AML-193 (cell line): ENCODE measurements at regions not wholly inside any gene's neighbourhood (a gene's known extent, or its start where the extent isn't known, plus 50 kb on each side); places are given as distances from the start of the nearest gene placed in this dataset.

ENCODE experiments used
- DNase-seq, 2 experiments: peaks; one replicate each; lab custom pipeline; 2025; lab: John Stamatoyannopoulos, UW

DNA sequence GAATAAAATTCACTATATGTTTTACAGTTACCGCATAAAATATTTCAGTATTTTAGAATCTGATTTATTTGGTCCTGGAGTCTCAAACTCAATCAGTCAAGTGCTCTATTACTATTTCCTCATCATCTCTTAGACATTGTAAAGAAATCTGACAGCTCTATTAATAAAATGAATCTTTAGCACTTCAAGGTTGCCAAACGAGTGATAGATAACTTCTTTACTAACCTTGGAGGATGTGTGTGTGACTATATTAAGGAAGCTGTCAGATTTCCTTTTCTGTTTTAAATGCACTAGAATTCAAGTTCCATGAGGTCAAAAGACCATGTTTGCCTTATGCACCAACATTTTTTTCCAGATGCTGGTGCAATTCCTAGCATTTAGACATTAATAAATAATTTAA lies 389.8 kb upstream of the AZI2 start:
- no peak for DNase-seq

DNA sequence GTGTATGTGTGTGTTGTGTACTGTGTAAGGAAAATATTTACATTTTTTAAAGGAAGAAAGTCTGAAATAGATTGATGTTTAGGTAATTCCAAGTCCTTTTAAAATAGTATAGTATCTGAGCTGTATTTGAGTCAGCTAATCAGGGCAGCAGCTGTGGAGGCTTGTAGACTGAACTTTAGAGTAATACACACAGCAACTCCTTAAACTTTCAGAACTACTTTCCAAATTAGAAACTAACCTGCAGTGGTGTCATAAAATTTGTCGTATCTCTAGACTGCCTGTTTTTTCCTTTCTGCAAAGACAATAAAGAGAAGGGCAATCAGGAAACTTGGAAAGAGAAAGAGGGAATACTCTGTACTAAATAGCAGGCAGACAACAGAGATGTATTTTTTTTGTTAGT lies 391.0 kb upstream of the AZI2 start:
- no peak for DNase-seq

DNA sequence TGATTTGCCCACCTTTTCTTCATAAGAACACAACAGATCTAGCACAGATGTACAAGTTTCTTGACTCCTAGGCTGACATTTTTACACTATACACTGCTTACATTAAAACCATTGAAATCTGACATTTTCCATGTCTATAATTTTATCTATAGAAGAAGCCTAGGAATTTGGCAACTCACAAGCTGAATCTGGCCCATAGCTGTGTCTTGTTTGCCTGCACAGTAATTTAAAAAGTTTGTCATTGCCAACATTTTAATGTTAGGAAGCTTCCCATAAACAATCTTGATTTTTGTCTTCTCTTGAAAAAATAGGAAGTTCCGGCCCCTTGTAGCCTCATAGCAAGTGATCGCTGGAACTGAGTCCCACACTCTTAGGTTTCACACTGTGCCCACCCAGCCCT lies 394.6 kb upstream of the AZI2 start:
- no peak for DNase-seq

DNA sequence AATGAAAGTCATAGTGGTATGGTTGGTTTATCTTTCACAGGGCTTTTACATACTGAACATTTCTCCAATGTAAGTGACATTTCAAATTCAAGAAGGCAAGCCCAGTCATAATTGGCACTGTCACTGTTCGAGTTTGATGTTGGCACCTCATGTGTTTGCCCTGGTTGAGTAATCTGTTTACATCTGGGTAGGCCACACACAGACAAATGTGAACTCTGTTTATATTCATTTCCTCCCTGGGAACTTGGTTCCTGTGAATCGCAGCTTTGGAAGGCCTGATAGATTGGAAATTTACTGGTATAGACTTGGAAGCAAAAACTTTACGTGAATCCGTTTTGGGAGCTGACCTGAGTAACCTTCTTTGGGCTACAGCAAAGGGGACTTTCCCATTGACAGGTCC lies 395.2 kb upstream of the AZI2 start:
- DNase-seq, result no peak

DNA sequence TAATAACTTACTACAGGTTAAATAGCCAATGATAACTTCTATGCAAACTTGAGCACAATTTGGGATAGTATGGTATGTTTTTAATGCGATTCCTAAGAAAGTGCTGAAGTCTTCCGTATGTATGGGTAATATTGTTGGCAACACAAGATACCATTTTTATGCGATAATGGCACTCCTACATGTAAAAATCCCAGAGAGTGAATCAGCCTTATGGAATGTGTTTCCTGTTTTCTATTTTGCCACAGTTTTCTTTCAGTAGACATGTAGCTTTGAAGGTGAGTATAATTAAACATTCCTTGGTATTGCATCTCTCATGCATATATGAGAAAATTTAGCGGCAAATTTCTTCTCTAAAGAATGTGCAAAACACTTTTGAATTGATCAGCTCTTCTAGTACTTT lies 396.8 kb upstream of the AZI2 start:
- no peak for DNase-seq

DNA sequence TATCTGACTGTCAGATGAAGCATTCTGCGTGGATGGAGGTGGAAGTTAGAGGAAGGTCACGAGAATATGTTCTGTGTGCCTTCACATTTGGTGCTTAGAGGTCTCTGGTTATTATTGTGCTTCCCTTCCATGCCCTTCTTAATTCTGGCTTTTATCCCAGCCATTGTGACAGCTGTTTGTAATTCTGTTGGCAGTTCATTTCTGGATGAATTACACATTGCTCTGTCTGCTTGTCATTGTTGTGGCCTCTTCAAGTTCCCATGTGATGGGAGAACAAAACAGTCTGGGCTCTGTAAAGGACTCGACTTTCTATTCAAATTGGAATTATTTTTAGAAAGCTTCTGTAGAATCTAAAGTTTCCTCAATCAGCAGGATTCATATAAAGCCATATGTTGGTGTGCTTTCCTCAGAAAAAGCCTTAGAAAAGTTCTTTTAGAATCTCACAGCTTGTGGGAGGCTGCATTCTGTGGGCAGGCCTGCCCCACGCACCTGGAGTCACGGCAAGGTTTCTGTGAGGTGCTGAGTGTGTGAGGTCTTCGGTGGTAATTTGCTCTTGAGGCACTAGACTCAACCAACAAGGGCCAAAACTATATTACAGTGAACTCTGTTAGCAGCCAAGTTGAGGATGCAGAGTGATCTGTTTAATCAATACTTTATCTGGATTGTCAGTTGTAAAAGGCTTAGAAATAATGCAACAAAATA lies 397.4 kb upstream of the AZI2 start:
- no peak for DNase-seq

DNA sequence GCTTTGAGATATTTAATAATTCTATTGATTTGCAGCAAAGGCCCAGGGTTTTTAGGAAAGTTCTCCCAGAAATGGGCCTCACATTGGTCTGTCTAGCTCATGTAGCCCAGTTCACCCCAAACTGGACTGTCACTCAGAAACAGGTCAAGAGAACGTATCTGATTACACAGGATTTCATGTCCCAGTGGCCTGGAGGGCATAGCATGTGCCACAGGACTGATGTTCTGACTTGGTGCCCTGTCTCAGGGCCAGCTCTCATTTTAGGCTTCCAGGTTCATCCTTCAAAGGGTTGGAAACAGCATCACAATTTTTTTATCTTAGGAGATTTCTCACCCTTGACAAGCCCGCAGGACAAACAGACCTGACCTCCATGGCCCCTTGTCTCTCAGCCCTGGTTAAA lies 398.4 kb upstream of the AZI2 start:
- DNase-seq, result no peak

DNA sequence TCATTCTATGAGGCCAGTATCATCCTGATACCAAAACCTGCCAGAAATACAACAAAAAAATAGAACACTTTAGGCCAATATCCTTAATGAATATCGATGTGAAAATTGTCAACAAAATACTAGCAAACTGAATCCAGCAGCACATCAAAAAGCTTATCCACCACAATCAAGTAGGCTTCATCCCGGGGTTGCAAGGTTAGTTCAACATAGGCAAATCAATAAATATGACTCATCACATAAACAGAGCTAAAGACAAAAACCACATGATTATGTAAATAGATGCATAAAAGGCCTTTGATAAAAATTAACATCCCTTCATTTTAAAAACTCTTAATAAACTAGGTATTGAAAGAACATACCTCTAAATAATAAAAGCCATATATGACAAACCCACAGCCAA lies 403.2 kb upstream of the AZI2 start:
- DNase-seq, result no peak

DNA sequence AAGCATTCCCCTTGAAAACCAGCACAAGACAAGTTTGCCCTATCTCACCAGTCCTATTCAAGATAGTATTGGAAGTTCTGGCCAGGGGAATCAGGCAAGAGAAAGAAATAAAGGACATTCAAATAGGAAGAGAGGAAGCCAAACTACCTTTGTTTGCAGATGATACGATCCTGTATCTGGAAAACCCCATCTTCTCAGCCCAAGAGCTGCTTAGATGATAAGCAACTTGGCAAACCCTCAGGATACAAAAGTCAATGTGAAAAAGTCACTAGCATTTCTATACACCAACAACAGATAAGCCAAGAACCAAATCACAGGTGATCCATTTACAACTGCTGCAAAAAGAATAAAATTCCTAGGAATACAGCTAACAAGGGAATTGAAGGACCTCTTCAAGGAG lies 403.7 kb upstream of the AZI2 start:
- DNase-seq, result no peak

DNA sequence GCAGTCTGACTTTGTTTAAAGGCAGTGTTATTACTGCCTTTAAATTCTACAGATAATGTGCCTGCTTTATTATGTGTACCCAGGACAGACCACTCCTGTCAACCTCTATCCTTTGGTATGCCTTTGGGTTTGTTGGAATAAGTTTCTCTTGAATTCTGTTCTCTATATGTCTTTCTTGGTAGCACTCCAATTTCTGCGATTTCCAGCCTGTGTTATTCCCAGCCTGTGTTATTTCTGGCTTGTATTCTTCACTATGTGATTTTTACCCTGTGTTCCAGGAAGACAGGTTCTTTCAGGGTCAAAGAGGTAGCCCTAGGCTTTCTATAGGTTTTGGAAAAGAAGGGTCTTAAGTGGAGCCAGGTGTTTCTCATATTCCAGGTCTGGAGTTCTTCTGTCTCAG lies 407.4 kb upstream of the AZI2 start:
- no peak for DNase-seq

DNA sequence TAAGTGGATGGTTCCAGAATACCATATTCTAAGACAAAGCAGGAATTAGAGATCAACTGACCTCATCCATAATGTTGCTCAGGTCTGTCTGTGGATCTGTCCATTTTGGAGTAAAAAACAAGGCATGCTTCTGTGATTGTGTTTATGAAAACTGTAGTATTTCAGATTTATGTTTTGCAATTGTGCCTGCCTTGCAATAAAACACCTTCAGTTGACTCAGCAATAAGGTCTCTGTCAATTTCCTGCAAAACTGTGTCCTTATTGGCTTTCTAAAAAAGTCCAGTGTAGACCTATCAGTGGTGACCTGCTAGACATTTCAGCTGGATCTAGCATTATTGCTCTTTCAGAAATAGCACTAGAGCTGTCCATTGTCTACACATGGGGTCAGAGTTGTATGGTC lies 409.5 kb upstream of the AZI2 start:
- no peak for DNase-seq

DNA sequence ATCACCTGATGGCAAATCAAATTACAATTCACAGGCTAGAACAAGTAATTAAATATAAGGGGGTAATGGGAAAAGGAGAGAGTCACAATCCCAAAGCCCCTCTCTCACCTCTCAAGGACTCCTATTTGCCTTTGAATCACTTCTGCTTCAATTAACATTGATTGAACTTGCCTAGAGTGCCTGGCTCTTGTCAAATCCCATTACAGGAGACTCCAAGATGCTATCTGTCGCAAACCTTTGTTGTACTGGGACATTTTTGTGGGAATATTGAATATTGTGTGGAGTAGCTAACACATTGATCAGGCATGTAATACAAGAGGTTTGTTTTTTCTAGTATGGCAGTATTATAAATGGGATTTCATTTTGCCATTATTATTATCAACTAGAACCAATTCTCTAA lies 412.8 kb upstream of the AZI2 start:
- DNase-seq, result no peak

DNA sequence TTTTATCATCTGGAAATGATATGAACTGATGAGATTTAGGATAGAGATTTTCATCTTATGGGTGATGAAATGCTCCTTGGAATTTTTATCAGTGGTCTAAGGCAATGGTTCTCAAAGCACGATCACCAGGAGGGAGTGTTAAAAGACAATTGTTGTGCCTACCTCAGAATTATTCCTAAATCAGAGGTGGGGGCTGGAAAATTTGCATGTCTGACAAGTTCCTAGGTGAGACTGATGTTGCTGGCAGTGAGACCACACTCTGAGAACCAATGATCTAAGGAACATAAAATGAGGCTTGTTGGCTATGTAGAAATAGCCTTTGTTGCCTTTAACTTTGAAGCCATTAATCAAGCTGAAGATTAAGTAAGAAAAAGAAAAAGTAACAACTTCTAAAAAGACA lies 416.6 kb upstream of the AZI2 start:
- no peak for DNase-seq

DNA sequence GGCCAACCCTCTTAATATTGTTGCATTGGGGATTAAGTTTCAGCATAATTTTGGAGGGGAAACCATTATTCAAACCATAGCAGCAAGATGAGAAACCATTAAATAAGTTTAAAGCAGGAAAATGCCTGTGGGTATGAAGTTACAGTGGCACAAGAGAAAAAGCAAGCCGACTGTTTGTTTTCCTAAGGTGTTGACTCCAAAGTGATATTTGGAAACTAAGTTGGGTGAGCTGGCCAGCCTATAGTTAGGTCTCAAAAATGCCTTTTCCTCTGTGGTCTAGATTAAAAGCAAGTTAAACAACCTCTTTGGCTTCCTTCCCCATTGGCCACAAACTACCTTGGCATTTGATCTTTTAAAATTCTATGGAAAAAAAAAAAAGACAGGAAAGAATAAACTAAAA lies 419.8 kb upstream of the AZI2 start:
- DNase-seq, result no peak

DNA sequence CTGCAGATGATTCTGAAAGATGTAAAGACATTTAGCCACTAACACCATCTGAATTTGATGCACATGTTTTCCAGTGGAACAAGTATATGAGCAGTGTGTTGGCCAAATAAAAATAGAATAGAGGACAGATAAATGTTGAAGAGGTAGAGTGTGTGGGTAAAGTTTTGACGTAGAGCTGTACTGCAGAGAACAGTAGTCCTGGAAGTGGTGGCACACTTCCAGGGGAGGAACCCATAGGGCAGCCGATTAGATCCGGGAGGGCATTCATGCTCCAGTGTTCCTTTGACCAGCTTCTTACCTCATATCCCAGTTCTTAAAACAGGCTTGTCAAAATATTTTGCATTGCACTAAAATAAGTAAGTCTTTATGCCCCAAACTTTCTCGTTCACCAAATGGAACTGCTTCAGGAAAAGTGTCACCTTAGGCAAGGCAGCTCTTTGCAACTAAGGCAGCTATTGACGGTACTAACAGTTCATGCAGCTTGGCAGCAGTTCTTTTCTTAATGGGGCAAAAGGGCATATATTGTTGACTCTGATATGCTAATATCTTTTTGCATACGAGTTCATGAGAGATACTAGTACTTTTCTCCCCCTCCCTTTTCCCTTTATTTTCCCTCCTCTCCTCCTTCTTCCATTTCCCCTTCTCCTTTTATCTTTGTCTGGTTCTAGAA lies 429.3 kb upstream of the AZI2 start:
- no peak for DNase-seq

DNA sequence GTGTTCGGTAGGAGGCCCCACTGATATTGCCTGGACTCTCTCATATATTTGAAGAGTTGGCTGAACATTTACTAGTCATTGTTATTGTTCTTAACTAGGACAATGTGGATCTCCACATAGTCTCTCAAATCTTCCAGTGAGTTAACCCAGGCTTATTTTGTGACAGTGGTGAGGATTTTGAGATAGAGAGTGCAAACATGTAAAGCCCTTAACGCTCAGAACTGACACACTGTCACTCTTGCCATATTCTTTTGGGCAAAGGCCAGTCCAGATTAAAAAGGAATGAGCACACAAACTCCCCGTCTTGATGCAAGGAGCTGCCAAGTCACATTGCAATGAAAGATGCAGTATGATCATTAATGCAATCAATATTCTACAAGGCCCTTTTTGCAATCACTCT lies 431.9 kb upstream of the AZI2 start:
- no peak for DNase-seq

DNA sequence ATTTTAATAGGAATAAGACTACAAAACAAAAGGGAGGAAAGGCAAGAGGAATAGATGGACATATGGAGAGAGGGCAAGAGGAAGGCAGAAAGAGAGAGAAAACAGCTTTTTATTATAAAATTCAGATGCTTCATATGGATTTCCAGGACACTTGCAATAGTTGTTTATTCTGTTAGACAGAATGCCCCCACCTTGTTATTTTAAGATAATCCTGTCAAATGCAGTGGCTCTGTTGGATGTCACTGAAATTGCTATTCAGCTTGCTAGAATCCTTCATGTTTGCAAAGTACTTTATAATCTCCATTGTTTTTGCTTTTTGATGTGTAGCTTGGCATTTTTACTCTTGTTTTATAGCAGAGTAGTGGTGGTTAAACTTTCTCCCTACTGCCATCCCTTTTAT lies 432.4 kb upstream of the AZI2 start:
- no peak for DNase-seq

DNA sequence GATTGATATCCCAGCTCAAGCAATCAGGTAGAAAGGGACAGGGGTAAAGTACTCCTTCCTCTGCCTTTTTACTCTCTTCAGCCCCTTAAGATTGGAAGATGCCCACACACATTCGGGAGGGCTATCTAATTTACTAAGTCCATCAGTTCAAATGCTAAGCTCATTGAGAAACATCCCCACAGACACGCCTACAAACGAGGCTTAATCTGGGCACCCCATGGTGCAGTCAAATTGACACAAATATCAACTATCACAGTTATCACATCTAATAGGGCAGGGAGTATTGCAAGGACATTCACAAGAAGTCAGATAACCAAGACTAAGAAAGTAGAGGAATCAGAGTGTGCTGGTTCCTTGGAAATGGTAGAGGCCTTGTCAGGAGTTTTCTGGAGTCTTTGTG lies 437.8 kb upstream of the AZI2 start:
- no peak for DNase-seq

DNA sequence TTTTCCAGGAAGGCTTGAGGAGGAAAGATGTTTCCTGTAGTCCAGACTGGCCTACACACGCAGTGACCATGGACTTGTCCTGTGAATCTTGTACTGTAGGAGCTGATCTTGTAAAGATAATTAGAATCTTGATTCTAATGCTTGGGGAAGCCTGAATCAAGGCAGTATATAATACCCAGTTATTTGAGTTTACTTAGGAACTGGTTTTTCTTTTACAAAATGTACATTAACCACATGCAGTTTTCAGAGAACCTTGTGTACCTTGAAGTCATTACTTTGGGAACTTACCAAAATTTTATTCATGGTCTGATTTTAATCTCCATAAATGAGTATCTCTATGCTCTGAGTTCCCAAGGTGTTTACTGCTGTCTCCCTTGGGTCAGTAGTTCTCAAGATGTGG lies 439.9 kb upstream of the AZI2 start:
- no peak for DNase-seq

DNA sequence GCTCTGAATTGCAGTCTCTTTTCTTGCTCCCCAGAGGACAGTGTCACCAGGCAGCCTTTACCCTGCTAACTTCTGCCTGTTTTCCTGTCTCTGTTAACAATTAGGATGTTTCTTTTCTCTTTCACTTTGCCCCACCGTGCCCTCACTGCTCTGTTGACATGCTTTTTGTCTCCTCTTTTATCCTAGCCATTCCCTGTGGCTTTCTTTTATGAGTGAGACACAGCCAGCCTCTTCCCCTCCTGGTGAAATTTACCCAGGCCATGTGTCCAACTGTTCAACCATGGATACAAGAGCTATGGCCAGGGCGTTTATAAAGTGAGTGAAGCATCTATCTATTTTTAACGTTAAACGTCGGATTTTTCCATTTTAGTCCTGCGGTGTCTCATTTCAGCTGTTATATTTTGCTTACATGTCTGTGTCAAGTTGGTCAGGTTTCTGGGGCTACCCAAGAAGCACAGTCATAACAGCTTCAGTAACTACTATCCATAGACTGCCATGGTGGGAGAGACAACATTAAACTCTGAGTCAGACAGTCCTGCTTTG lies 443.2 kb upstream of the AZI2 start:
- DNase-seq, result no peak

DNA sequence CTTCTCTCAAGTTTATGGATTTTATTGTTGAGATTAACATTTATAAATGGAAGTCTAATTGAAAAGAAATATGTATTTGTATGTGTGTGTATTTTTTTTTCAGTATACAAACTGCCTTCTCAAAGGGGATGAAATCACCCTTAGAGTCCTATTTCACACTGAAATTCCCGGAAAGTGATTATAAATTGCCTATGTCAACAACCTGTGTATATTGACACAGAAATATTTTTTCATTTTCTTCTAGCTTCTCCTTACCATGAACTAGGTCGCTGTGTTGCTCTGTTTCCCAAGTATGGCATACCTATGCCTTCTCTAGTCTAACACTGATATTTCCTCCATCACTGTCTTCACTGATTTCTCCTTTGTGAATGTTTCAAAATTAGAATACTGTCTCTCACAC lies 444.0 kb upstream of the AZI2 start:
- no peak for DNase-seq

DNA sequence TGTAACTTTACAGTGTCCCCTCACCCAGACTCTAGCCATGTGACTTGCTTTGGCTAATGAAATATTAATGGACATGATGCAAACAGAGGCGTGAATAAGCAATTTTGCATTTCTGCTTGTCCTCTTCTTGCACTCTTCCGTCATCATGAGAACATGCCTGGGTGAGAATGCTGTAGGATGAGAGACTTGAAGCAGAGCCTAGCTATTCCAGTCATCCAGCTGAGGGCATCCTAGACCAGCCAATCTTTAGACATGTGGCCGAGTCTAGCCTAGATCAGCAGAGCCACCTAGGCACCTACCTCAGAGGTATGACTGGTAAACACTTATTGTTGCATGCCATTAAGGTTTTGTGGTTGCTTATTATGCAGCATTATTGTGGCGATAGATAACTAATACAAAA lies 450.5 kb upstream of the AZI2 start:
- DNase-seq, result no peak

DNA sequence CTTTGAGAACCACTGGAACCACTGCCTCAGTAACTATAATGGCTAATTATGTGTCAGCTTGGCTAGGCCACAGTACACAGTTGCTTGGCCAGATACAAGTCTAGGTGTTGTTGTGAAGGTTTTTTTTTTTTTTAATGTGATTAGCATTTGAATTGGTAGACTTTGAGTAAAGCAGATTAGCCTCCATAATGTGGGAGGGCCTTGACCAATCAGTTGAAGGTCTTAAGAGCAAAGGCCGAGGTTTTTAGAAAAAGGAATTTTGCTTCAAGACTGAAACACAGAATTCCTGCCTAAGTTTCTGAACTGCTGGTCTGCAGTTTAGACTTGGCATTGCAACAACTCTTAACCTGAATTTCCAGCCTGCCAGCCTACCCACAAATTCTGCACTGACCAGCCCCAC lies 451.6 kb upstream of the AZI2 start:
- DNase-seq, result no peak

DNA sequence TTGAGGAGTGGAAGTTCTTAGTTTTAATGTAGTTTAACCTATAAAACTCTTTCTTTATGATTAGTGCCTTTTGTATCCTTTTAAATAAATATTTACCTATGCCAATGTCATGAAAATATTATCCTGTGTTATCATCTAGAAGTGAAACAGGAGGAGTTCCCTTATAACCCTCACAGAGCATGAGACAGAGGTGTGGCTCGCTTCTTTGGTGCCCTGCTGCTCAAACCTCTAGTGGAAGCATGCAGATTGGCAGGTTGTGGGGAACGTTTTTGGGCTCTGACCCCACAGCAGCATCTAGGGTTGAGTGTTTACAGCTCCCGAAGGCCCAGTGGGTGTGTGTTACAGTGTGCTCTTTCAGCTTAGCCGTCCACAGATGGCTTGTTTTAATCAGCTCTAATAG lies 459.4 kb upstream of the AZI2 start:
- no peak for DNase-seq
